NCI-H2227 treated with DMSO at 0.1 percent for 48 hours (cell line): ENCODE measurements at regions not wholly inside any gene's neighbourhood (a gene's known extent, or its start where the extent isn't known, plus 50 kb on each side); places are given as distances from the start of the nearest gene placed in this dataset.

ENCODE experiments used
- DNase-seq: peaks from one replicate; lab custom pipeline; 2025; lab: John Stamatoyannopoulos, UW

- DNase-seq = no peak
These were observed 430.1 kb upstream of the PTBP2 start for GRCh38 chr1:96291468-96291867.

GRCh38 chr1:96292141-96292540, 429.4 kb upstream of the PTBP2 start:
- no peak for DNase-seq

- DNase-seq = no peak
These were observed 424.6 kb upstream of the PTBP2 start for GRCh38 chr1:96296991-96297390.

- no peak for DNase-seq
These were observed 414.6 kb upstream of the PTBP2 start for GRCh38 chr1:96306809-96307560.

- no peak for DNase-seq
These were observed 413.3 kb upstream of the PTBP2 start for GRCh38 chr1:96308314-96308713.

- no peak for DNase-seq
These were observed 411.8 kb upstream of the PTBP2 start for GRCh38 chr1:96309783-96310182.

- DNase-seq = no peak
These were observed 408.4 kb upstream of the PTBP2 start for GRCh38 chr1:96313216-96313615.

- DNase-seq = no peak
These were observed 392.5 kb upstream of the PTBP2 start for GRCh38 chr1:96329121-96329520.

- no peak for DNase-seq
These were observed 390.0 kb upstream of the PTBP2 start for GRCh38 chr1:96331596-96331995.

- DNase-seq = no peak
These were observed 387.9 kb upstream of the PTBP2 start for GRCh38 chr1:96333522-96334235.

GRCh38 chr1:96334236-96334557, 387.4 kb upstream of the PTBP2 start:
- DNase-seq = no peak

GRCh38 chr1:96338622-96339021, 383.0 kb upstream of the PTBP2 start:
- no peak for DNase-seq

GRCh38 chr1:96340686-96341085, 380.9 kb upstream of the PTBP2 start:
- no peak for DNase-seq

GRCh38 chr1:96346719-96347118, 374.9 kb upstream of the PTBP2 start:
- no peak for DNase-seq

GRCh38 chr1:96349896-96350295, 371.7 kb upstream of the PTBP2 start:
- no peak for DNase-seq

- no peak for DNase-seq
These were observed 368.9 kb upstream of the PTBP2 start for GRCh38 chr1:96352733-96353132.

GRCh38 chr1:96355521-96355920, 366.1 kb upstream of the PTBP2 start:
- no peak for DNase-seq

- no peak for DNase-seq
These were observed 365.6 kb upstream of the PTBP2 start for GRCh38 chr1:96355961-96356360.

GRCh38 chr1:96357141-96357765, 364.3 kb upstream of the PTBP2 start:
- no peak for DNase-seq

GRCh38 chr1:96358057-96358456, 363.5 kb upstream of the PTBP2 start:
- DNase-seq = no peak

- DNase-seq = no peak
These were observed 361.4 kb upstream of the PTBP2 start for GRCh38 chr1:96360036-96360795.

GRCh38 chr1:96361271-96361856, 360.2 kb upstream of the PTBP2 start:
- no peak for DNase-seq
